ENCODE measurements at regions not wholly inside any gene's neighbourhood (a gene's known extent, or its start where the extent isn't known, plus 50 kb on each side); places are given as distances from the start of the nearest gene placed in this dataset.

GRCh38 chr3:82791241-82791640, 1029.8 kb upstream of the GBE1 start:
- no peak for TF ChIP-seq POLR2AphosphoS5 (IDR thresholded peaks at IDR 0.05; ENCODE audit: low read depth, low read length)
- TF ChIP-seq FOXP2 (optimal IDR thresholded peaks at IDR 0.05; ENCODE audit: borderline replicate concordance, extremely low read depth, extremely low read length, insufficient read depth): no peak
- no peak for TF ChIP-seq TAF1 (IDR thresholded peaks at IDR 0.05; ENCODE audit: borderline replicate concordance, insufficient read depth, low read length)
- TF ChIP-seq REST (IDR thresholded peaks at IDR 0.05; ENCODE audit: insufficient read depth in 1 of 2, low read depth in 2 of 2, low read length in 2 of 2): no peak
- no peak for TF ChIP-seq SIN3A (IDR thresholded peaks at IDR 0.05; ENCODE audit: borderline replicate concordance, insufficient read depth, low read length)
